ENCODE measurements at regions not wholly inside any gene's neighbourhood (a gene's known extent, or its start where the extent isn't known, plus 50 kb on each side); places are given as distances from the start of the nearest gene placed in this dataset.
"Not testable (repeated sequence)": the region's sequence is repeated elsewhere in the genome, so short reads cannot be mapped to it uniquely, and the experiment has no call there.

GRCh38 chr1:5684791-5685190, 307.4 kb downstream of the NPHP4 start:
- DNase-seq (ENCODE audit: low read depth) = no peak
- no peak overlapping the region for H3K4me3 ChIP-seq (ENCODE audit: low read length)
- TF ChIP-seq CTCF (conservative IDR thresholded peaks at IDR 0.05; ENCODE audit: low read length) = no peak

GRCh38 chr1:5683446-5683845, 308.8 kb downstream of the NPHP4 start:
- DNase-seq (ENCODE audit: low read depth) = no peak
- no peak overlapping the region for H3K4me3 ChIP-seq (ENCODE audit: low read length)
- TF ChIP-seq CTCF (conservative IDR thresholded peaks at IDR 0.05; ENCODE audit: low read length) = no peak

- no peak overlapping the region for H3K4me3 ChIP-seq (ENCODE audit: low read length)
- no peak for DNase-seq (ENCODE audit: low read depth)
- TF ChIP-seq CTCF (conservative IDR thresholded peaks at IDR 0.05; ENCODE audit: low read length) = no peak
Observed at GRCh38 chr1:5682626-5683225, 309.5 kb downstream of the NPHP4 start.

GRCh38 chr1:5681654-5682053, 310.6 kb downstream of the NPHP4 start:
- TF ChIP-seq CTCF (conservative IDR thresholded peaks at IDR 0.05; ENCODE audit: low read length) = no peak
- no peak overlapping the region for H3K4me3 ChIP-seq (ENCODE audit: low read length)
- no peak for DNase-seq (ENCODE audit: low read depth)

- no peak for DNase-seq (ENCODE audit: low read depth)
- H3K4me3 ChIP-seq (ENCODE audit: low read length) = no peak overlapping the region
- TF ChIP-seq CTCF (conservative IDR thresholded peaks at IDR 0.05; ENCODE audit: low read length) = no peak
Observed at GRCh38 chr1:5680600-5680999, 311.6 kb downstream of the NPHP4 start.

GRCh38 chr1:5678759-5679158, 313.5 kb downstream of the NPHP4 start:
- no peak for DNase-seq (ENCODE audit: low read depth)
- TF ChIP-seq CTCF (conservative IDR thresholded peaks at IDR 0.05; ENCODE audit: low read length) = no peak
- no peak overlapping the region for H3K4me3 ChIP-seq (ENCODE audit: low read length)

- DNase-seq (ENCODE audit: low read depth); H3K4me3 ChIP-seq (ENCODE audit: low read length): not testable (repeated sequence)
Observed at GRCh38 chr1:5672355-5672754, 319.9 kb downstream of the NPHP4 start.
